ENCODE measurements at regions not wholly inside any gene's neighbourhood (a gene's known extent, or its start where the extent isn't known, plus 50 kb on each side); places are given as distances from the start of the nearest gene placed in this dataset.

DNA sequence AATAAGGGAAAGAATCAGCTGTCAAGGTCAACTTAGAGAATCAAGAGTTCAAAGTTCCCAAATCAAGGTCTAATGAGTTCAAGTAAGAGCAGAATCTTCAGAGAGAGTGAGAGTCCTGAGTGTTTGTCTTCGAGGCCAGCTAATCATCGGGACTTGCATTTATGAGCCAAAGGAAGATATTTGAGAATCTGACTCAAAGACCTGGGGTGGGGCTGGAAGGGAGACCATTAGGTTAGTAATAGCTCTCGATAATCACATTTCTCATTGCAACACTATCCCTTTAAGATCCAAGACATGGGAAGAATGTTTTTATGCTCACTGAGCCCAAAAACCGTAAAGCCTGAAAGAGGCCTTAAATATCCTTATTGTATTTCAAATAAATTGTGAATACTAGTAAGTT is 72.0 kb upstream of the FSHR start:
- H3K4me3 Mint-ChIP-seq: no peak overlapping the region
- 90% methylated on average over 2 of the region's 4 CpGs for WGBS (ENCODE audit: insufficient coverage)
- H3K27ac ChIP-seq (ENCODE audit: low read length): no peak overlapping the region
- H3K36me3 Mint-ChIP-seq: no peaks in the 10 kb centered on the region
- H3K27me3 ChIP-seq (ENCODE audit: control insufficient read depth, insufficient read depth, low read length): no peaks in the 10 kb centered on the region
- DNase-seq (no peak), ATAC-seq (no peak)
- no peaks in the 10 kb centered on the region for H3K36me3 ChIP-seq (ENCODE audit: control insufficient read depth, insufficient read depth, low read length)
- TF ChIP-seq, protein P1, sequence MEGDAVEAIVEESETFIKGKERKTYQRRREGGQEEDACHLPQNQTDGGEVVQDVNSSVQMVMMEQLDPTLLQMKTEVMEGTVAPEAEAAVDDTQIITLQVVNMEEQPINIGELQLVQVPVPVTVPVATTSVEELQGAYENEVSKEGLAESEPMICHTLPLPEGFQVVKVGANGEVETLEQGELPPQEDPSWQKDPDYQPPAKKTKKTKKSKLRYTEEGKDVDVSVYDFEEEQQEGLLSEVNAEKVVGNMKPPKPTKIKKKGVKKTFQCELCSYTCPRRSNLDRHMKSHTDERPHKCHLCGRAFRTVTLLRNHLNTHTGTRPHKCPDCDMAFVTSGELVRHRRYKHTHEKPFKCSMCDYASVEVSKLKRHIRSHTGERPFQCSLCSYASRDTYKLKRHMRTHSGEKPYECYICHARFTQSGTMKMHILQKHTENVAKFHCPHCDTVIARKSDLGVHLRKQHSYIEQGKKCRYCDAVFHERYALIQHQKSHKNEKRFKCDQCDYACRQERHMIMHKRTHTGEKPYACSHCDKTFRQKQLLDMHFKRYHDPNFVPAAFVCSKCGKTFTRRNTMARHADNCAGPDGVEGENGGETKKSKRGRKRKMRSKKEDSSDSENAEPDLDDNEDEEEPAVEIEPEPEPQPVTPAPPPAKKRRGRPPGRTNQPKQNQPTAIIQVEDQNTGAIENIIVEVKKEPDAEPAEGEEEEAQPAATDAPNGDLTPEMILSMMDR (IDR thresholded peaks at IDR 0.05): no peak
- no peaks in the 10 kb centered on the region for H3K4me1 ChIP-seq (ENCODE audit: control insufficient read depth, insufficient read depth, low read length)
- no peak overlapping the region for H3K27ac Mint-ChIP-seq
- peaks cover 8 to 10% of the 10 kb centered on the region in 2 donors for H3K9me3 Mint-ChIP-seq
- no peaks in the 10 kb centered on the region for H3K27me3 Mint-ChIP-seq (ENCODE audit: low read depth in 2 of 2)
- intact Hi-C loops (cut with micrococcal nuclease): no loop called here
- no peaks in the 10 kb centered on the region for H3K9me3 ChIP-seq (ENCODE audit: control insufficient read depth, insufficient read depth, low read length)
- no peak overlapping the region for H3K4me3 ChIP-seq (ENCODE audit: low read length)
- no peaks in the 10 kb centered on the region for H3K4me1 Mint-ChIP-seq

DNA sequence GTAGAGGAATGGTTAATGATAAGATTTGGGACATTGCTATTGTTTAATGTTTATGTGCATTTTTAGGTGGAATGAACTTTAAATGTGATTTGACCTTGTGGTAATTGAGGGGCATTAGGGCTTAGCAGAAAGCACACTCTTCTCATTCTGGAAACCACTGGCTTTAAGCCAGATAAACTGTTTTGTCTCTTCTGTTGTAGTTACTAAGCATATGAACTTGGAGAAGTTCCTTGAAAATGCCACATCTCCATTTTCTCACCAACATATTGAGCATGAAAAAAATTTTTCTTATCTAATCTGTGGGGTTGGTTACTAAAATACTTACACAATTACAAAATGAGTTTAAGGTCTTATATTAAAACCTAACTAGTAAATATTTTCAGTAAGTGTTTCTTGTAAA is 70.8 kb upstream of the FSHR start:
- Histone ChIP-seq H3K4me1 (ENCODE audit: control insufficient read depth, insufficient read depth, low read length) (no peaks in the 10 kb centered on the region), H3K4me3 (ENCODE audit: low read length) (no peak overlapping the region), H3K27ac (ENCODE audit: low read length) (no peak overlapping the region), H3K27me3 (ENCODE audit: control insufficient read depth, insufficient read depth, low read length) (no peaks in the 10 kb centered on the region), H3K36me3 (ENCODE audit: control insufficient read depth, insufficient read depth, low read length) (no peaks in the 10 kb centered on the region), H3K9me3 (ENCODE audit: control insufficient read depth, insufficient read depth, low read length) (no peaks in the 10 kb centered on the region)
- ATAC-seq (no peak), DNase-seq (no peak)
- Mint-ChIP-seq H3K4me3 (no peak overlapping the region), H3K36me3 (no peaks in the 10 kb centered on the region), H3K27ac (no peak overlapping the region), H3K27me3 (ENCODE audit: low read depth in 2 of 2) (no peaks in the 10 kb centered on the region), H3K9me3 (peaks cover 5 to 6% of the 10 kb centered on the region in 2 donors), H3K4me1 (no peaks in the 10 kb centered on the region)
- intact Hi-C loops (cut with micrococcal nuclease): no loop called here
- TF ChIP-seq, protein P1 (IDR thresholded peaks at IDR 0.05): no peak

GRCh38 chr2:49224426-49225010 is 70.2 kb upstream of the FSHR start:
- ATAC-seq (no peak), DNase-seq (no peak)
- Mint-ChIP-seq H3K4me3 (no peak overlapping the region), H3K27me3 (ENCODE audit: low read depth in 2 of 2) (no peaks in the 10 kb centered on the region), H3K36me3 (no peaks in the 10 kb centered on the region), H3K4me1 (no peaks in the 10 kb centered on the region), H3K9me3 (peaks cover 7 to 8% of the 10 kb centered on the region in 2 donors), H3K27ac (no peak overlapping the region)
- no peak overlapping the region for H3K4me3 ChIP-seq (ENCODE audit: low read length)
- intact Hi-C loops (cut with micrococcal nuclease): no loop called here
- no peaks in the 10 kb centered on the region for H3K9me3 ChIP-seq (ENCODE audit: control insufficient read depth, insufficient read depth, low read length)
- H3K27me3 ChIP-seq (ENCODE audit: control insufficient read depth, insufficient read depth, low read length): no peaks in the 10 kb centered on the region
- TF ChIP-seq, protein P1 (IDR thresholded peaks at IDR 0.05): no peak
- H3K27ac ChIP-seq (ENCODE audit: low read length): no peak overlapping the region
- WGBS (ENCODE audit: insufficient coverage): 66% methylated on average over 4 of the region's 4 CpGs
- H3K4me1 ChIP-seq (ENCODE audit: control insufficient read depth, insufficient read depth, low read length): no peaks in the 10 kb centered on the region
- no peaks in the 10 kb centered on the region for H3K36me3 ChIP-seq (ENCODE audit: control insufficient read depth, insufficient read depth, low read length)

DNA sequence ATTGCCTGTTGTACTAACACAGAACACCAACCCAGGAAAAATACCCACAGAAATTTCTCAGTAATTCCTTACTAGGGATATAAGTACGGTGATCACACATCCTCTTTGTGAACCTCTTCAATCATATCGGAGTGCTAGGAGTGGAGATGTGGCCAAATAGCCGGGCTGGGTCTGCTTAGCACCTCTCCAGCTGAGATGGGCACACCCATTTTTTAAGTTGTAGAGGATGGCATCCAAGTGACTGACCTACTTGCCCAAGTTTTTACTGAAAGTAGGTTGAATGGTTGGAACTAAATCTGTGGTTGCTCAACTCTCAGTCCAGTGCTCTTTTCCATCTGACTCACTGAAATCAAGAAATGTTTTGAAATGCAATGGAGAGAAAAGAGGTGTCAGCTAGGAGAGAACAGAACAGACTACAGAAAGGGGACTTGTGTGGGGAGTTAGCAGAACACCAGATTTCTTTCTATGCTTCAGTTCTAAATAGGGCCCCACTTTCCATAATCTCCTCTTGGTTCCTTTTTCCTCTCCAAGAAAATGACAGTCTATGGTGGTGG is 68.7 kb upstream of the FSHR start:
- H3K4me3 ChIP-seq (ENCODE audit: low read length): no peak overlapping the region
- no peak overlapping the region for H3K27ac Mint-ChIP-seq
- DNase-seq: no peak
- ATAC-seq: no peak
- H3K27ac ChIP-seq (ENCODE audit: low read length): no peak overlapping the region
- WGBS (ENCODE audit: insufficient coverage): 88% methylated on average over 2 of the region's 3 CpGs
- intact Hi-C loops (cut with micrococcal nuclease): no loop called here
- TF ChIP-seq, protein P1 (IDR thresholded peaks at IDR 0.05): no peak
- no peaks in the 10 kb centered on the region for H3K36me3 Mint-ChIP-seq
- H3K9me3 ChIP-seq (ENCODE audit: control insufficient read depth, insufficient read depth, low read length): no peaks in the 10 kb centered on the region
- H3K4me3 Mint-ChIP-seq: no peak overlapping the region
- no peaks in the 10 kb centered on the region for H3K27me3 Mint-ChIP-seq (ENCODE audit: low read depth in 2 of 2)
- no peaks in the 10 kb centered on the region for H3K27me3 ChIP-seq (ENCODE audit: control insufficient read depth, insufficient read depth, low read length)
- H3K4me1 ChIP-seq (ENCODE audit: control insufficient read depth, insufficient read depth, low read length): no peaks in the 10 kb centered on the region
- H3K36me3 ChIP-seq (ENCODE audit: control insufficient read depth, insufficient read depth, low read length): no peaks in the 10 kb centered on the region
- H3K4me1 Mint-ChIP-seq: no peaks in the 10 kb centered on the region
- peaks cover 9 to 12% of the 10 kb centered on the region in 2 donors for H3K9me3 Mint-ChIP-seq

Measured in natural killer cell (primary cell).